AG04449 (cell line): ENCODE measurements at regions not wholly inside any gene's neighbourhood (a gene's known extent, or its start where the extent isn't known, plus 50 kb on each side); places are given as distances from the start of the nearest gene placed in this dataset.

Experiments used
- CTCF ChIA-PET: fragments of 350-600 bp; formaldehyde crosslinking; extraction: SDS; loops from one replicate; lab custom pipeline; 2021; ENCODE audit warnings: antibody characterized with exemption; lab: Yijun Ruan, JAX
- POLR2A ChIA-PET: fragments of 400-600, 350-600 bp; formaldehyde crosslinking; extraction: SDS; loops from one replicate; lab custom pipeline; 2020; ENCODE audit warnings: antibody characterized with exemption, inconsistent platforms; lab: Yijun Ruan, JAX
- DNase-seq: peaks from one replicate; pipeline ENCODE4 v3.0.0-alpha.2; 2010; ENCODE audit warnings: low read depth, low spot score
- H3K4me3 ChIP-seq: 2 replicates; pipeline ENCODE4 v1.5.1; 2011; ENCODE audit warnings: low read depth, mild to moderate bottlenecking, control low read depth, low read length
- TF ChIP-seq, protein P1 (sequence below): IDR thresholded peaks from one replicate; pipeline ENCODE4 v1.5.1; 2011; ENCODE audit warnings: mild to moderate bottlenecking, moderate library complexity, low read length, control low read depth, inconsistent platforms; ENCODE audit not compliant: insufficient read depth; ENCODE audit errors: missing control alignments

DNA sequence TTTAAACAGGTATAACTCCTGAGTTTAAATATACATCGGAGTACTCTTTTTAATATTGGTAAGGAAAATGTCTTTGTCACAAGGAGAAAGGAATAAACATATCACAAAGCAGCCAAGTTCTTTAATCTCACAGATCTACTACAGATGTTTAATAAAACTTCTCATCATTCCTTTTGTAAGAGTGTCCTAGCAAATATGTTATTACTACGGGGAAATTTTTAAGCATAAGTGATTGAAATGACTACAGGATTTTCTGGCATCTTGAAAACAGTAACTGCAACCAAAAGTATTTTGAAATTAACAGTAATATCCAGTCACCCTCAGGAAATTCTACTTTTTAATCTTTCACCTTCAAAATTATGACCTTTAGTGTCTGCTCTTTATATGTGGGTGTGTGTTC is 403.1 kb downstream of the IRS1 start:
- CTCF ChIA-PET = no interaction called here
- POLR2A ChIA-PET = no interaction called here
- DNase-seq = no peak
- H3K4me3 ChIP-seq = no peak overlapping the region
- TF ChIP-seq, protein P1, sequence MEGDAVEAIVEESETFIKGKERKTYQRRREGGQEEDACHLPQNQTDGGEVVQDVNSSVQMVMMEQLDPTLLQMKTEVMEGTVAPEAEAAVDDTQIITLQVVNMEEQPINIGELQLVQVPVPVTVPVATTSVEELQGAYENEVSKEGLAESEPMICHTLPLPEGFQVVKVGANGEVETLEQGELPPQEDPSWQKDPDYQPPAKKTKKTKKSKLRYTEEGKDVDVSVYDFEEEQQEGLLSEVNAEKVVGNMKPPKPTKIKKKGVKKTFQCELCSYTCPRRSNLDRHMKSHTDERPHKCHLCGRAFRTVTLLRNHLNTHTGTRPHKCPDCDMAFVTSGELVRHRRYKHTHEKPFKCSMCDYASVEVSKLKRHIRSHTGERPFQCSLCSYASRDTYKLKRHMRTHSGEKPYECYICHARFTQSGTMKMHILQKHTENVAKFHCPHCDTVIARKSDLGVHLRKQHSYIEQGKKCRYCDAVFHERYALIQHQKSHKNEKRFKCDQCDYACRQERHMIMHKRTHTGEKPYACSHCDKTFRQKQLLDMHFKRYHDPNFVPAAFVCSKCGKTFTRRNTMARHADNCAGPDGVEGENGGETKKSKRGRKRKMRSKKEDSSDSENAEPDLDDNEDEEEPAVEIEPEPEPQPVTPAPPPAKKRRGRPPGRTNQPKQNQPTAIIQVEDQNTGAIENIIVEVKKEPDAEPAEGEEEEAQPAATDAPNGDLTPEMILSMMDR = no peak

DNA sequence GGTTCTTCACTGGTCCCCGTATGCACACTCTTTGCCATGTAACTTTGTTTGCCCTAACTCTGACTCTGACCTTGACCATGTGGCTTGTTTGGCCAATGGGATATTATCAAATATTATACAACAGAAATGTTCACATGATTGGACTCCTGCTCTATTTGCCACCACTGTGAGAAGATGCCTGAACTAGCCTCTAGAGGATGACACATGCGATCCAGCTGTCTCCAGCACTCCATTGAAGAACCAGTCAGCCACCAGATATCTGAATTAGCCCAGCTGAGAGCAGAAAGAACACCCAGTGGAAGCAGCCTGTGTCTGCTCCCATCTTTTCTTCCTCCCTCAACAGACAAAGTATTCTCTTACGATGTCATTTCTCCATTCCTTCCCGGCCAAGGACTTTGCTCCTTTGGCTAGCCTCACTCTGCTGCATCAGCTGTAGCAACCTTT is 412.1 kb downstream of the IRS1 start:
- ChIA-PET CTCF (interaction anchor here (1.1 to 1.2 kb wide), 2 partner anchors 16 to 720 kb away, joined by 3 read pairs; no protein-coding TSS in a partner anchor), POLR2A (no interaction called here)
- TF ChIP-seq, protein P1 = no peak
- DNase-seq = no peak
- no peak overlapping the region for H3K4me3 ChIP-seq

DNA sequence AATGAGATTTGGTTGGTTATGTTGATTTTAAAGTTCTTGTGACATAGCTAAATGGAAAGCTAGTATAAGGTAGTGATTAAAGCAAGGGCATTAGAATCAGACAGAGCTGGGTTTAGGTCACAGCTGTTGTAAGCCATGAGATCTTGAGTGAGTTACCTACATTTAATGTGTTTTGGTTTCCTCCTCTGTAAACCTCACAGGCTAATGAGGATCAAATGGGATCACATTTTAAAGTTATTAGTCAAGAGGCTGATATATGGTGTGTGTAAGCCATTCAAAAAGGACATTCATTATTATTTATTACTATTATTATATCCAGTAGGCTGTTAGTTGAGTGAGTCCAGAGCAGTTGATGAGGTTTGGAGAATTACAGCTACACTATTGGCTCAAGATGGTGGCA is 416.2 kb downstream of the IRS1 start:
- ChIA-PET CTCF (no interaction called here), POLR2A (no interaction called here)
- TF ChIP-seq, protein P1 = no peak
- H3K4me3 ChIP-seq = no peak overlapping the region
- no peak for DNase-seq

DNA sequence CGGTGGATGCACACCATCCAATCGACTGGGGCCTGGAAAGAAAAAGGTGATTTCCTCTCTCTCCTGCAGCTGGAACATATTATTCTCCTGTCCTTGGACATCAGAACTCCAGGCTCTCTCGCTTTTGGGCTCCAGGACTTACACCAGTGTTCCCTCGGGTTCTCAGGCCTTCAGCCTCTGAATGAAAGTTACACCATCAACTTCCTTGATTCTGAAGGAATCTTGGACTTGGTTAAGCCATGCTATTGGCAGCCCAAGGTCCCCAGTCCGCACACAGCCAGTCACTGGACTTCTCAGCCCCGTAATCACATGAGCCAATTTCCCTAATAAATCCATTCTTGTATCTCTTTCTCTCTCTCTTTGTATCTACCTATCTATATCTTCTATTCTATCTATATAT is 418.9 kb downstream of the IRS1 start:
- TF ChIP-seq, protein P1 = no peak
- POLR2A ChIA-PET = no interaction called here
- CTCF ChIA-PET = no interaction called here
- DNase-seq = no peak
- no peak overlapping the region for H3K4me3 ChIP-seq

DNA sequence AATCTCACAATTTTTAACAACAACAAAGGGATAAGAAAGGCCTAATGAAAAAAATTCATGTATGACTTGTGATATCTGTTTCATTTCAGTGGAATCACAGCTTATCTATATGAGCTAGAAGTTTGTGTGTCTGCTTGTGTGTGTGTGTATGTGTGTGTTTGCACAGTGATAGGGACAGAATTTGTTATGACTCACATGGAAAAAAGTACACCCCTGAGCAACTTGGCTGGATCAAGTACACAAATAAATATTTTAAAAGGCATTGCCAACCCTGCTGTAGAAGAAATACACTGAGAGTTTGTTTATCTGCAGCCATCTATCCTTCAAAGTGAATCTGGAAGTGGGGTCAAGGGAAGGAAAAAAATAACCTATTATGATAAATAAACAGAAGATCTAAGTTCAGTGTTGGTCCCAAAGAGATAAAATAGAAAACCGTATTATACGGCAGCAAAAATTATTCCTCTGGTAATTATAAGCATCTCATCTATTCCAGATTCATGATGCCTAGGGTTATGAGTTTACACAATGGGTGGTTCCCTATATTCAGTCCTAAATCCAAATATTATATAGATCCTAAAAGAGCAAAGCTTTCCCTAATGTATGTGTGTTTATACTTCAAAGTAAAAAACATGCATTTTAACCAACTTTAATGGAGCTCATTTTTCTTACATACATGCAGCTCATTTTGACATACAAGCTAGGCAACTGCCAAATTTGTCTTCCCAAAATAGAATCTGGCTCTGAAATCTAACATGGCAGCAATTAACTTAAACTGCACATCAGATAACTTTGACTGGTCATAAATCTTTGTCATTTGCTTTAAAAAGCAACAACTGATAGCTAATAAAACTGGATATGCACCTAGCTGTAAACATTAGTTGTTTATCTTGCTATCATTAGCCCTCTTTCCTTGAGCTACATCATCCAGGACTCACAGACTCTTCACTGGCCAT is 420.6 kb downstream of the IRS1 start:
- ChIA-PET POLR2A (no interaction called here), CTCF (interaction anchor here (0.9 kb wide), 1 partner anchor 9 kb away, joined by 4 read pairs; no protein-coding TSS in a partner anchor)
- no peak for DNase-seq
- TF ChIP-seq, protein P1 = no peak
- H3K4me3 ChIP-seq = no peak overlapping the region

DNA sequence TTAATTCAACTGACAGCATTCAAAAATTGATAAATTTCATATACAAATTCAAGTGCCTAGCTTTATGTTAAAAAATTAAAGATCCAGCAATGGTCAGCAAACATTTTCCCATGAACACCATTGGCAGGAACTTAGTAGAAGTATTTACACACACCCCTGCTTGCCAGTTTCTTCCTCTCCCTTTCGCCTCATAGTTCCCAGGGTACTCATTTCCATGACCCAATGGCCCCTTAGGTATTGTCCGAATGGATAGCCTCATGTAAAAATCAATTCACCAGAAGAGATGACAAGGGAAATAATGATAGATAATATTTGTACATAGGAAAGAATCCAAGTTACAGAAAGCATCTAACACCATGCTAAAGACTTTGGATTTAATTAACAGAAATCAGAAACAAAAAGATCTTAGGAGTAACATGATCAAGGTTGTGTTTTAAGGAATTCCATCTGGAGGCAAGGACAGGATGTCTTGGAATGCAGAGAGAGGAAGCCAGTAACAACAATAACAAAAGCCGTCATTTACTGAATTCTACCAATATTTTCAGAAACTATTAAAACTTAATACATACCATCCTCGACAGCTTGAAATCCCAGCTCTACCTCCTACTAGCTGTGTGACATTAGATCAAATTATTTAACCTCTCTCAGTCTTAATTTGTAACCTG is 423.0 kb downstream of the IRS1 start:
- H3K4me3 ChIP-seq = no peak overlapping the region
- ChIA-PET CTCF (no interaction called here), POLR2A (no interaction called here)
- DNase-seq = no peak
- TF ChIP-seq, protein P1 = no peak
